Thoracic aorta (tissue), 2 donors: ENCODE measurements at regions not wholly inside any gene's neighbourhood (a gene's known extent, or its start where the extent isn't known, plus 50 kb on each side); places are given as distances from the start of the nearest gene placed in this dataset.

Source experiments
- ATAC-seq: fragments of 150-250 bp; one replicate; pipeline ENCODE4 v1.8.0; 2017; ENCODE audit warnings: low read depth; ENCODE audit not compliant: insufficient number of reproducible peaks, low FRiP score
- DNase-seq: peaks from one replicate; pipeline ENCODE4 v3.0.0-alpha.2; 2020; ENCODE audit warnings: low spot score
- H3K27ac ChIP-seq, 2 donors: fragments of 200-600 bp; sonication (generic); 1 replicate in 1 of 2; 2 replicates in 1 of 2; pipeline ENCODE4 v1.5.1; 2016; ENCODE audit warnings: mild to moderate bottlenecking in 2 of 2, moderate library complexity in 2 of 2
- H3K27me3 ChIP-seq: fragments of 200-600 bp; sonication (generic); replicated peaks from 2 replicates; pipeline ENCODE4 v1.6.0; 2016; ENCODE audit warnings: mild to moderate bottlenecking; ENCODE audit not compliant: insufficient read depth
- H3K36me3 ChIP-seq: fragments of 200-600 bp; sonication (generic); one replicate; pipeline ENCODE4 v1.5.1; 2016
- H3K4me1 ChIP-seq, 2 donors: fragments of 200-600 bp; sonication (generic); 1 replicate in 1 of 2; 2 replicates in 1 of 2; pipeline versions ENCODE4 v1.5.1 to v1.6.0; 2016; ENCODE audit warnings: low read depth in 2 of 2, mild to moderate bottlenecking in 1 of 2; ENCODE audit not compliant: control insufficient read depth in 1 of 2
- H3K4me3 ChIP-seq: fragments of 200-600 bp; sonication (generic); 2 replicates; pipeline ENCODE4 v1.5.1; 2016; ENCODE audit warnings: mild to moderate bottlenecking
- H3K9me3 ChIP-seq: fragments of 200-600 bp; sonication (generic); 2 replicates; pipeline ENCODE4 v1.5.1; 2016
- TF ChIP-seq, protein P1 (sequence below): fragments of 200-600 bp; sonication (generic); IDR thresholded peaks from one replicate; pipeline ENCODE4 v1.5.1; 2019; ENCODE audit warnings: antibody characterized with exemption

DNA sequence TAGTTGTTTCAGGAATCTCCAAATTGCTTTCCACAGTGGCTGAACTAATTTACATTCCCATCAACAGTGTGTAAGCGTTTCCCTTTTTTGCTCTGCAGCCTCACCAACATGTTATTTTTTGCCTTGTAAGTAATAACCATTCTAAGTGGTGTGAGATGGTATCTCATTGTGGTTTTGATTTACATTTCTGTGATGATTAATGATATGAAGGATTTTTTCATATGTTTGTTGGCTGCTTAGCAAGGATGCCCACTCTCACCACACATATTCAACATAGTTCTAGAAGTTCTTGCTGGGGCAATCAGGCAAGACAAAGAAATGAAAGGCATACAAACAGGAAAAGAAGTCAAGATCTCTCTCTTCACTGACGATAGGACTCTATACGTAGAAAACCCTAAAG, 472.4 kb downstream of the ZNF674 start:
- no peaks in the 10 kb centered on the region for H3K9me3 ChIP-seq
- TF ChIP-seq, protein P1, sequence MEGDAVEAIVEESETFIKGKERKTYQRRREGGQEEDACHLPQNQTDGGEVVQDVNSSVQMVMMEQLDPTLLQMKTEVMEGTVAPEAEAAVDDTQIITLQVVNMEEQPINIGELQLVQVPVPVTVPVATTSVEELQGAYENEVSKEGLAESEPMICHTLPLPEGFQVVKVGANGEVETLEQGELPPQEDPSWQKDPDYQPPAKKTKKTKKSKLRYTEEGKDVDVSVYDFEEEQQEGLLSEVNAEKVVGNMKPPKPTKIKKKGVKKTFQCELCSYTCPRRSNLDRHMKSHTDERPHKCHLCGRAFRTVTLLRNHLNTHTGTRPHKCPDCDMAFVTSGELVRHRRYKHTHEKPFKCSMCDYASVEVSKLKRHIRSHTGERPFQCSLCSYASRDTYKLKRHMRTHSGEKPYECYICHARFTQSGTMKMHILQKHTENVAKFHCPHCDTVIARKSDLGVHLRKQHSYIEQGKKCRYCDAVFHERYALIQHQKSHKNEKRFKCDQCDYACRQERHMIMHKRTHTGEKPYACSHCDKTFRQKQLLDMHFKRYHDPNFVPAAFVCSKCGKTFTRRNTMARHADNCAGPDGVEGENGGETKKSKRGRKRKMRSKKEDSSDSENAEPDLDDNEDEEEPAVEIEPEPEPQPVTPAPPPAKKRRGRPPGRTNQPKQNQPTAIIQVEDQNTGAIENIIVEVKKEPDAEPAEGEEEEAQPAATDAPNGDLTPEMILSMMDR, result no peak
- no peaks in the 10 kb centered on the region for H3K4me1 ChIP-seq
- H3K27ac ChIP-seq, result no peak overlapping the region
- DNase-seq (no peak), ATAC-seq (no peak)
- no peaks in the 10 kb centered on the region for H3K36me3 ChIP-seq
- H3K27me3 ChIP-seq, result no peaks in the 10 kb centered on the region
- no peak overlapping the region for H3K4me3 ChIP-seq

DNA sequence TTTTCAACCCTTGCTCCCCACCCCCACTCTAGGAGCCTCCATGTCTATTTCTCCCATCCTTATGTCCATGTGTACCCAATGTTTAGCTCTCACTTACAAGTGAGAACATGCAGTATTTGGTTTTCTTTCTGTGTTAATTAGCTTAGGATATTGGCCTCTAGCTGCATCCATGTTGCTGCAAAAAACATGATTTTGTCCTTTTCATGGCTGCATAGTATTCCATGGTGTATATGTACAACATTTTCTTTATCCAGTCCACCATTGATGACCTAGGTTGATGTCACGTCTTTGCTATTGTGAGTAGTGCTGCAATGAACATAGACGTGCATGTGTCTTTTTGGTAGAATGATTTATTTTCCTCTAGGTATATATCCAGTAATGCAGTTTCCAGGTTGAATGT, 472.8 kb downstream of the ZNF674 start:
- Histone ChIP-seq H3K27me3 (no peaks in the 10 kb centered on the region), H3K4me1 (no peaks in the 10 kb centered on the region), H3K4me3 (no peak overlapping the region), H3K27ac (no peak overlapping the region), H3K9me3 (no peaks in the 10 kb centered on the region), H3K36me3 (no peaks in the 10 kb centered on the region)
- ATAC-seq, result no peak
- TF ChIP-seq, protein P1, result no peak
- DNase-seq, result no peak

DNA sequence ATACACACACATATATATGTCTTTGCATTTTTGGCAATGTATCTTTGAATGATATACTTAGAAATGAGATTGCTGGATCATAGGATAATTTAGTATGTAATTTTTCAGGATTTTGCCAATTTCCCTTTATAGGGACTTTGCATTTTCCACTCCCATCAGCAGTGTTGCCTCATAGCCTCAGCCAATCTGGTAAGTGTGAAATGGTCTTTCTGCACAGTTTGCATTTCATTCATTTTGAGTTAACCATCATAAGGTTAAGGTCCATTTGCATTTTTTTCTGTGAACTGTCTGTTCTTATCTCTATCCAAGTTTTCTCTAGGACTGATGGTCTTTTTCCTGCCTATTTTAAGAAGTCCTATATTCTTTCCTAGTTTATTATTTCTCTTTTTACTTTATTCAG, 474.8 kb downstream of the ZNF674 start:
- H3K4me1 ChIP-seq, result no peaks in the 10 kb centered on the region
- DNase-seq (no peak), ATAC-seq (no peak)
- H3K9me3 ChIP-seq, result no peaks in the 10 kb centered on the region
- no peaks in the 10 kb centered on the region for H3K36me3 ChIP-seq
- TF ChIP-seq, protein P1, result no peak
- no peak overlapping the region for H3K27ac ChIP-seq
- H3K4me3 ChIP-seq, result no peak overlapping the region
- H3K27me3 ChIP-seq, result no peaks in the 10 kb centered on the region

DNA sequence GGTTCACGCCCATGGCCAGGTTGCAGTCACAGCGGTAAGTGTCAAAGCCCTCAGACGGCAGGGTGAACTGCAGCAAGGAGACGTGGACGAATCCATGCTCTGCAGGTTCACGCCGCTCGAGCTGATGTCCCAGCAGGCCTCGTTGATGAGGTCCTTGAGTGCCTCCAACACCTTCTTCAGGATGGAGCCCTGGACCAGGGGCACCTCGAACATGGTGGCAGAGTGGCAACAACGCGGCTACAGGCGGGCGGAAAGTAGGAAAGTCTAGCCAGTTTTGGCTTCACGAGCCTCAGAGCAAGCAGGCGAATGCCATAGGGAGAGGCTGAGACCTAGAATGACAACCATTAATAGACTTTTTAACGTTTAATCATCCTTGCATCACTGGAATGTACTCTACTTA, 485.9 kb downstream of the ZNF674 start:
- no peak for DNase-seq
- TF ChIP-seq, protein P1, result no peak
- ATAC-seq, result no peak

DNA sequence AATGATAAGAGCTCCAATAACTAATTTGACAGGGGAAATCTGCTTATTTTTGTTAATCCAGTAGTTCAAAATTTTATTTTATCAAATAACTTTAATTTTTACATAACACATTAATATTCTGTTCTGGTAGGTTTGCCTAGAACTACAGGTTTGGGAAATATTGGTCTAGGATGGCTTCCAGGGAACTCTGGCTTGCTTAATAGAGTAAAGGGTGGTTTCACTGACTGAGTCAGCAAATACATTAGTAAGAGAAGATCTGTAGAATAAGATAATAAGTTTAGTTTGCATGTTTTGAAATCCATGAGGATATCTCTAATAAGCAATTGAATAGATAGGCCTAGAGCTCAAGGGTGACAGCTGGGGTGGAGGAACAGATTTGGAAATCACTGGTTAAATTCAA, 500.7 kb downstream of the ZNF674 start:
- no peak for ATAC-seq
- no peak overlapping the region for H3K4me3 ChIP-seq
- no peaks in the 10 kb centered on the region for H3K27me3 ChIP-seq
- no peak for DNase-seq
- H3K9me3 ChIP-seq, result no peaks in the 10 kb centered on the region
- H3K27ac ChIP-seq, result no peak overlapping the region
- H3K36me3 ChIP-seq, result no peaks in the 10 kb centered on the region
- H3K4me1 ChIP-seq, result no peaks in the 10 kb centered on the region
- TF ChIP-seq, protein P1, result no peak

More for the DNA sequence above, 485.9 kb downstream of the ZNF674 start:
- no peaks in the 10 kb centered on the region for H3K27me3 ChIP-seq
- H3K4me3 ChIP-seq, result no peak overlapping the region
- no peaks in the 10 kb centered on the region for H3K36me3 ChIP-seq
- H3K9me3 ChIP-seq, result no peaks in the 10 kb centered on the region
- H3K4me1 ChIP-seq, result no peaks in the 10 kb centered on the region
- H3K27ac ChIP-seq, result no peak overlapping the region
